ENCODE measurements at regions not wholly inside any gene's neighbourhood (a gene's known extent, or its start where the extent isn't known, plus 50 kb on each side); places are given as distances from the start of the nearest gene placed in this dataset.

GRCh38 chr2:31729065-31729439 lies 148.3 kb upstream of the SRD5A2 start:
- FAIRE-seq, result no peak
- Histone ChIP-seq H3K27me3 (replicated peaks in 1 of 2; ENCODE audit: control insufficient read depth in 2 of 2, insufficient read depth in 2 of 2, low read length in 1 of 2) (no peaks in the 10 kb centered on the region), H3K4me1 (ENCODE audit: control insufficient read depth, insufficient read depth, low read length) (no peaks in the 10 kb centered on the region), H3K36me3 (ENCODE audit: control insufficient read depth in 2 of 2, insufficient read depth in 2 of 2, low read length in 1 of 2) (no peaks in the 10 kb centered on the region), H4K20me1 (ENCODE audit: control insufficient read depth, insufficient read depth) (no peaks in the 10 kb centered on the region), H3K4me3 (no peak overlapping the region), H3K79me2 (ENCODE audit: control insufficient read depth, insufficient read depth, low read length) (no peaks in the 10 kb centered on the region), H3K9me3 (replicated peaks; ENCODE audit: control insufficient read depth, insufficient read depth, low read length) (no peaks in the 10 kb centered on the region), H2AFZ (ENCODE audit: control insufficient read depth, low read depth, low read length) (no peak overlapping the region), H3K4me2 (ENCODE audit: control insufficient read depth, insufficient read depth) (no peak overlapping the region), H3K27ac (ENCODE audit: control insufficient read depth, insufficient read depth) (no peak overlapping the region), H3K9ac (ENCODE audit: control insufficient read depth, insufficient read depth, low read length) (no peak overlapping the region)
- ChIA-PET SMC1A (ENCODE audit: uncharacterized antibody, unreplicated experiment) (interaction anchor here (1.4 to 1.9 kb wide), 2 partner anchors 43 to 107 kb away, joined by 3 to 4 read pairs; no protein-coding TSS in a partner anchor), RAD21 (ENCODE audit: unreplicated experiment) (interaction anchor here (0.9 kb wide), 1 partner anchor 158 kb away, joined by 3 read pairs; no protein-coding TSS in a partner anchor), POLR2A (no interaction called here), CTCF (interaction anchor here (1.0 to 1.1 kb wide), 3 partner anchors 15 to 1017 kb away, joined by 3 to 4 read pairs (median 3); no protein-coding TSS in a partner anchor)
- WGBS (ENCODE audit: insufficient coverage, insufficient replicate concordance, low lambda C conversion rate, missing lambda C conversion rate), result 25% methylated on average over 2 of the region's 2 CpGs
- peak; percentile 84 for ATAC-seq
- DNase-seq (ENCODE audit: low read depth, low spot score), result no peak
- no peak for TF ChIP-seq IRF4 (IDR thresholded peaks at IDR 0.05; ENCODE audit: low read depth, low read length)
- no peak for TF ChIP-seq FOXK2 (IDR thresholded peaks at IDR 0.05)
- TF ChIP-seq ZNF217 (IDR thresholded peaks at IDR 0.05), result no peak
- TF ChIP-seq BRCA1 (IDR thresholded peaks at IDR 0.05; ENCODE audit: low read depth, low read length), result no peak
- no peak for TF ChIP-seq NKRF (conservative IDR thresholded peaks at IDR 0.05)
- BruUV-seq (replicated peaks), result no TSS peak
- intact Hi-C loops (cut with micrococcal nuclease; ENCODE audit: unreplicated experiment) (loop anchor here (10.0 kb wide), 1 partner anchor 1014 kb away; no protein-coding TSS in a partner anchor), in situ Hi-C loops (cut with MboI) (no loop called here)

Data from GM12878 (cell line).